GM21723 (cell line): ENCODE measurements at regions not wholly inside any gene's neighbourhood (a gene's known extent, or its start where the extent isn't known, plus 50 kb on each side); places are given as distances from the start of the nearest gene placed in this dataset.

ENCODE experiments used
- ATAC-seq: cut with Tn5 transposase; IDR thresholded peaks from one replicate; pipeline ENCODE4 v1.9.1; 2021; ENCODE audit warnings: mild to moderate bottlenecking, moderate library complexity; ENCODE audit not compliant: unreplicated experiment

DNA sequence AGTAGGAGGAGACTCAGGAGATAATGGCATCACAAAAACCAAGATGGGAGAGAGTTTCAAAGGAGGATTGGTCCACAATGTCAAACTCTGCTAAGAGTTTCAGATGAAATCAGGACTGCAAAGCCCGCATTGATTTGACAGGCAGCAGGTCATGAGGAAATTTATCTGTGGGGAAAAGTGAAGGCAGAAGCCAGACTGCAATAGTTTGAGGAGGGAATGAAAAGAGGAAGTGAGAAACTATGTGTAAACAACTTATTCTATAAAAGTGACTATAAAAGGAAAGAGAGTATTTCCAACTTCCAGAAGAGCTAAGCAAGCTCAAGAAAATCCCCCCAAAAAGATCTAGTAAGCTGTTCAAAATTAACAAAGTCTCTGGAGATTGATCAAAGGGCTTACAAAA lies 66.3 kb upstream of the DGKK start:
- ATAC-seq, result peak; percentile 57
